SIG-M5 (cell line): ENCODE measurements at regions not wholly inside any gene's neighbourhood (a gene's known extent, or its start where the extent isn't known, plus 50 kb on each side); places are given as distances from the start of the nearest gene placed in this dataset.
A peak's percentile ranks its signal among the peaks of the same experiment; 100 is the strongest.

Experiments
- DNase-seq: peaks from one replicate; lab custom pipeline; 2025; lab: John Stamatoyannopoulos, UW

- peak; percentile 23 for DNase-seq
Measured at GRCh38 chr6:45741437-45742171, 274.1 kb downstream of the CLIC5 start.

GRCh38 chr6:45739058-45739457 lies 276.6 kb downstream of the CLIC5 start:
- DNase-seq = no peak

DNA sequence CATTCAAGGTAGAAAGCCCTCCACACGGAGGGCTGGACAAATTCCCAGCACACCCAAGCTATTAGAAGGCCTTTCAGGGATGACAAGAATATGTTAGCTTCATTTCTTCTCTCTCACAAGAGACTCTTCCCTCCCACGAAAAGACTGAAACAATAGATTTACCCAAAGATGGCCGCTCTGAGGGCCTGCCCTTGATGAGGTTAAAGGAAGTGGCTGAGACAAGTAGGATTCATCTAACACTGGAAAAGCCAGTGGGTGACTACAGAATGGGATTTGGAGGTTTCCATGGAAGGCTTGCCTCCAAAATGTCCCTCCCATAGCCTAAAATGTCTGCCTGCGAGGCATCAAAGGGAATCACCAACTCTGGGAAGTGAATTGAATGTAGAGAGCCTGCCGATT lies 277.6 kb downstream of the CLIC5 start:
- DNase-seq = no peak

DNA sequence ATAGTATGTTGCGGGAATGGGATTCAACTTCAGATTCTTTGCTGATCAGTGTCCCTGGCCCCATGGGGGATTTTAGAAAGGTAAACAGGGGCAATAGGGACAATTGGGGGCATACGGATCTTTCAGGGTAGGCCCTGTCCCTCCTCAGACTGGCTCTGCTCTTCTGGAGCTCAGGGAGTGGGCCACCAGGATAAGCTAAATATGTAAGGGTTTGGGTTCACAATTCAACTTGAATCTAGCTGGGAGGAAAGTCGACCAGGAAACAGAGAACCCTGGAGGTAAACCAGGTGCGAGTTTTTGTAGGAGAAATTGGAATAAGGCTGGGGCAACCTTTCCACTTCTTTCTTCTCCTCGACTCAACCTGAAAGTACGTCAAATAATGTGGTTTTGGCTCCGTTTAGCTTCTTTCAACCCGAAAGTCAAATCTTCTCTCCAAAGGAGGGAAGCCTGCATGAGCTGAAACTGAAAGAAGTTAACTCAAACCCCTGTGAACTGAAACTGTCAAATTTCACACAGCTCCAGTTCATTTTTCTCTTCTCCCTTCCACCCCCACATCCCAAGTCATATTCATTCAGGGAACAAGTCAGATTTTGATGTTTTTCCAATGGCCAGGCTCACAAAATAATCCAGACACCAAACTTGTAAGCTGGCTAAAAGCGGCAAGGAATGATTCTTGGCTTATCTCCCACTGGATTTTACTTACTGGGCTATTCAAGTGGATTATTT lies 278.2 kb downstream of the CLIC5 start:
- DNase-seq = no peak

DNA sequence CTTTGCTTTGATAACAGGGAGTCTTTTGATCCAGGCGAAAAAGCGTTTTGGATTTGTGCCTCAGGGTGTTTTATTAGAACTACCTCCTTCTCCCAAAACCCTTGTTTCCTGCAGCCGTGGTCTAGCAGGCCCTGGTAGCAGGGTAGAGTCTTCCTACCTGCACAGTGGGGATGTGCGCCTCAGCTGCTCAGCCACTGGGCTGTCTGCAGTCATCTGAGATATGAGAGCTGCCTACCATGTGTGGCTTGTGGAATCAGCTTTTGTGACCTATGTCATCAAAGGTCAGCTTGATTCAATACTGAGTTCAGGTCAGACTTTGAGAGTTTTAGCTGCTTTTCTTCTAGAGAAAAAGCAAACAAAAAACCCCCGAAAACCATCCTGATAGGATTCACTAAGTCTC lies 279.5 kb downstream of the CLIC5 start:
- DNase-seq = no peak

GRCh38 chr6:45732731-45733130 lies 282.9 kb downstream of the CLIC5 start:
- DNase-seq = no peak

DNA sequence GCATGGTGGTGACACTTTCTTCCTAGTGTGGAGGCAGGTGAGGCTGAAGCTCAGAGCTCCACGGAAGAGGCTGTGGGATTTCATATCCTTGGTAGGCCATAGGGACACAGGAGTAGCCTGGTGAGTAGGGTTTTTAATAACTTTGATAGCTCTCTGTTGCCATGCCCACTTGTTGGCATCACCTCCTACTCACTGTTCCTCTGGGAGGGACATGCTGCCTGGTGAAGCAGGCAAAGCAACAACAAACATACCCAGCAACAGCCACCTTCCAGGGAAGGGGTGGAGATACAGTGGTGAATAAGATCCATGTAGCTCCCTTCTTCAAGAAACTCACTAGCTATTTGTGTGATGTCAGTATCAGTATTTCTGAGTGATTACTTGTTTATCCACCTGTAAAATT lies 285.4 kb downstream of the CLIC5 start:
- DNase-seq = no peak

DNA sequence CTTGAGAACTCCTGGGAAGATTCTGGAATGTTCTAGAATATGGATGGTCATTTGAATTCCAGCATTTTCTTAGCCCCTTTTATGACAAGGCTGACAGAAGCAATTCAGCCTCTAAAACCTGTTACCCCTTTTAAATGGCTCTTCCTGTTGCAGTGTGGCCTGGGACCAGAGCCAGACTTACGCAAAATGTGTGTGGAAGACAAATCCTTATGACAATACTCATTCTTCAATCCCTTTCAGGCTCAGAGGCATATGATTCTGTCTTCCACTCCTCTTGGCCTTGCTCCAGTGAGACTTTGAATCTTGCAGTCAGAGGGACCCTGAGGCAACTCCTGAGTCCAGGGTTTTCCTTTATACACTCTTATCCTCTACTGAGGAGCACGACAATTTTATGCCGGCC lies 287.0 kb downstream of the CLIC5 start:
- no peak for DNase-seq

GRCh38 chr6:45727819-45728449 lies 287.7 kb downstream of the CLIC5 start:
- no peak for DNase-seq

DNA sequence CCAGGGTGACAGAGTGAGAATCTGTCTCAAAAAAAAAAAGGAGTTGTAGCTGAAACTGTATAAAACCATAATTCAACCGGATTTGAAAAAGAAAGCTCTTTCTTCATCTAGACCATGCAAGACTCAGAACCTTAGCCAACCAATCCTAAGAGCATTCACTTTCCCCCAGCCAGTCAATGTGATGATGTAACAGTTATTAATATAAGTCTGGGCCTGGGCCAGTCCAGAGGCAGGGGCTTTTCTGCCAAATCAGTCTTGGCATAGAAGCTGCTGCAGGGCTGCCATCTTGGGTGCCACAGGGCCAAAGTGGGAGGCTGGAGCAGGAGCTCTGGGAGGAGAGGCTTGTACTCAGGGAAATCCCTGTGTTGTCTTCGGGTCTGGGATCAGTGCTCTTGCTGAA lies 288.4 kb downstream of the CLIC5 start:
- DNase-seq = no peak

- DNase-seq = no peak
Measured at GRCh38 chr6:45726444-45726843, 289.2 kb downstream of the CLIC5 start.

DNA sequence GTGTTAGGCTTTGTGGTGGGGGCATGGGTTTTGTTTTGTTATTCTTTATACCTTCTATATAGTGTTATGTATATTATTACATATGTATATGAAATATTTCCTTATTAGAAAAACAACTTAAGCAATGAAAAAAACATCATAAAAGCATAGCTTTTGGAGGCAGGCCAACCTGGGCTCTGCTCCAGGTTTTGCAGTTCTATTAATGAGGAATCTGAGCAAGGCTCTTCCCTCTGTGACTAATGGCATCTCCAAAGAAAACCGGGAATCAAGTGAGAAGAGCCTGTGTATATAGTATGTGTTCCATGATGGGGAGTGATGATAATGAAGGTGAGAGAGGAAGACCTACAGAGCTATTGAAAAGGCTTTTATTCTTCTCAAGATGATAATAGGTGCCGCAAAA lies 291.1 kb downstream of the CLIC5 start:
- DNase-seq = no peak

DNA sequence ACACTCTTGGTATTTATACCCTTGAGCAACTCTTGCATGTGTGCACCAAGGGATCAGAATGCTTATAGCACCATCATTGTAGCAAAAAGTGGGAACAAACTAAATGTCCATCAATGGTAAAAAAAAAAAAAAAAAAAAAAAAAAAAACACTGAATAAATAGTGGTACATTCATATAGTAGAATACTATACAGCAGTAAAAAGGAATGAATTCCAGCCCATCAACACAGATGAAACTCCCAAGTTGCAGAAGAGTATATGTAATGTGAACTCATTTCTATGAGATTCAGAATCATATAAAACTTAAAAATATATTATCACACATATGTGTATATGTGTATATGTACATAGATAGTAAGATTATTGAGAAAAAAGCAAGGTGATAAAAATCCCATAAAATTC lies 291.6 kb downstream of the CLIC5 start:
- DNase-seq = no peak

DNA sequence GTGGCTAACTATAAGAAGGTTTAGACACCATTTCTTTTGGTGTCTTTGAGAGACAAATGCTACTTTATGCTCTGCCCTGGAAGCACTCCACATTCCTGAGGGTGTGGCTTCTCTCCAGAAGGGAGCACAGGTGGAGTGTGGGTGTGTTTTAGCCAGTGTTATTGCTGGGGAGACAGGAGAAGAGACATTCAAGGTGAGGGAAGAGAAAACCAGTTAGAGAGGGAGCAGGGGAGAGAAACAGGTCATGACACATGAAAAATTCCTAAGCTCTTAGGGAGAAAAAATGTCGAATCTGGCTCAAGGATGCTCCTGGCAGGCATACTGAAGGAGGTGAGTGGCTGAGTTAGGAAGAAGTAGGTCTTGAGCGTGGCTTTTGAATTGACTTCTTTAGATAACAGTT lies 292.8 kb downstream of the CLIC5 start:
- DNase-seq = no peak

DNA sequence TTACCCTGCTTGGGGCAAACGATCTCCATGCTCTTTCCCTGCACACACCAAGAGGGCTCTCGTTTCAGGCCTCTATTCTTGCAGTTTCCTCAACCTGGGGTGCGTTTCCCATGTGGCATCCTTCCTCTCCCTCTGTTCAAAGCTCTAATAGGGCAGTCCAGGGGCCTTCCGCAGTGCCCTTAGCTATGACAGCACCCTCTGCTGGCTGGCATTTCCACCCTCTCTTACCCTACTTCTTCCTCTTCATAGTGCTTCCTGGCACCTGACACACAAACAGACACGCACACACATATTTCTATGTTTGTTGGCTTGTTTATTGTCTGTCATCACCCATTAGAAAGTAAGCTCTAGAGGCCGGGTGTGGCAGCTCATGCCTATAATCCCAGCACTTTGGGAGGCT lies 294.0 kb downstream of the CLIC5 start:
- no peak for DNase-seq

- DNase-seq = no peak
Measured at GRCh38 chr6:45718871-45719270, 296.8 kb downstream of the CLIC5 start.

- no peak for DNase-seq
Measured at GRCh38 chr6:45718131-45718530, 297.5 kb downstream of the CLIC5 start.

GRCh38 chr6:45717715-45718114 lies 297.9 kb downstream of the CLIC5 start:
- no peak for DNase-seq

DNA sequence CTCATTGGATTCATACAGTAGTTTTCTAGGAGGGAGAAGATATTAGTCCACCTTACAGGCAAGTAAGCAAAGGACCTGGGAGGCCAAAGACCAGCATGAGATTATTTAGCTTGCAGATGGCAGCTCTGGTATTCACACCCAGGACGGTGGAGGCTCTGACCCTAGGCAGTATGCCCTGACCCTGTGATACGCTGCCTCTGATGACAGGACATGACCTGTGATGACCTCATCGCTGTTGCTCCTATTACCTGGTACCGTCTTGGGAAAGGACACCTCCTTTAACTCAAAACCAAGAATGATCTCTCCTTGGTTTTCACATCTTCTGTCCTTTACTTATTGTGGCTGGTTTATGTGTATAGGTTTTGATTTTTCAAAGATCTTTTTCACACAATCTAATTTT lies 298.6 kb downstream of the CLIC5 start:
- no peak for DNase-seq

DNA sequence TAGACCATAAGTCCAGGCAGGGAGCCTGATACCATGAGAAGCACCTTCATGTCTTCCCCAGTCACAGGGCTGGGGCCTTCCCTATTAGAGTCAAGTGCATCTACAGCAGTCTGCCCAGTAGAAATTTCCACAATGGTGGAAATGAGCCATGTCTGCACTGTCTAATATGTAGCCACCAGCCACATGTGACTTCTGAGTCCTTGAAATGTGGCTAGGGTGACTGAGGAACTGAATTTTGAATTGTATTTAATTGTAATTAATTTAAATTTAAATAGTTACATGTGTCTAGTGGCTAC lies 300.2 kb downstream of the CLIC5 start:
- no peak for DNase-seq

DNA sequence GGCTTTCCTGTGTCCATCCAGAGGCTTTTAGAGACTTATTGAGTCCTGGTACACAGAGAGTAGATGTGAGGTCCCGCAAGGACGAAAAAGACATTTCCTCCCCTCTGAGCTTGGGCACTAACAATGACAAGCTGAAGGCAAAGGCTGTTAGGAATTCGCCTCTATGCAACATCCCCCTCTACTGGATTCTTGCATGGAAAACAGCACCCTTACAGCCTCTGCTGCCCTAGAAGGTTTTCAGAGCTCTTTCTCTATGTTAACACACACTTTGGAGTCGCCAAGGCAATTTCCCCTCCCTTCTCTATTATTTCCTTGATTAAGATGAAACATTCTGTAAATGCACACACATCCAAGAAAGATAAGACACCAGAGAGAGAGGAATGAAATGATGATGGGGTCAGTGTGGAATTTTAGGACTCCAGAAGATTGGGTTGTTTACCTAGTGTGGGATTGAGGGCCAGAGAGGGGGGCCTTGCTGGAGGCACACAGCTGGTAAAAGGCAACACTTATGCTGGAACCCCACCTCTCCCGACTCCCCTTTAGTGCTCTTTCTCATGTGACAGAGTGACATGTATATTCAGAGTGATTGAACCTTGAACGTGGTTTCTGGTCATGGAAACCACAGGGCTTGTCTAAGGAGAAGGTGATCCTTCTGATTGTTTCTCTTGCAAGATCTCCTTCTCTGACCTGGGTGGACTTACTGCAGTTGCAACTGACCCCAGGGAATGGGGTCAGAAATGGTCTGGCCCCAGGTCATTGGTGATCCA lies 300.7 kb downstream of the CLIC5 start:
- DNase-seq = no peak

DNA sequence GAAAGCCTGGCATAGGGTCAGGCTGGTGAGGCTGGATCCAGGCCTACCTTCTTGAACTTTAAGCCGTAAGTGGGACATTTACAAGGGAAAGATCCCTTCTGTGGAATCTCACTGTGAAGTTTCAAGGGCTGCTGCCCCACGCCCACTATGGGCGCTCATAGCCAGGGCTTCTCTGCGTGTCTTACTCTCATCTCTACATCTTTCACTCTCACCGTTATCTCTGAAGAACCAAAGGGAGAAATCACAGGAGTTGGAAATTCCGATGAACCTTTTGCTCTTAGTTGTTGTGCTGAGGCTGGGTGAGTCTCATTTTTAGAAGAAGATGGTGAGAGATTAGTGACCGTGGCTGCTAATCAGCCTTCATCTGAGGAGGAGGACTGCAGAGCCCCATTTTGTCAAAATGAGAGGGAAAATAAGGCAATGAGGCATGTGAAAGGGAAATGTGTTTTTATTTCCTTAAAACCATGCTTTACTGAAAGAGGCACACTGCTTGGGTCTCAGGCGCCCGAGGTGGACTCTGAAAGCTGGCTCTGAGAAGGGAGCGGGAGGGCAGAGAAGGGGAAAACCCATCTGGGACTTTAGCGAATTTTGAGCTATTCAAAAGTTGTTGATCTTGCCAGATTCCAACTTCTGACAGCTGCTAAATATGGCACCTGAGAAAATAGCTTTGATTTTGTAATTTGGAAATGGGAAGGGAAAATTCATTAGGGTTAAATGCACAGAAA lies 301.5 kb downstream of the CLIC5 start:
- no peak for DNase-seq
